ENCODE measurements at regions not wholly inside any gene's neighbourhood (a gene's known extent, or its start where the extent isn't known, plus 50 kb on each side); places are given as distances from the start of the nearest gene placed in this dataset.

DNA sequence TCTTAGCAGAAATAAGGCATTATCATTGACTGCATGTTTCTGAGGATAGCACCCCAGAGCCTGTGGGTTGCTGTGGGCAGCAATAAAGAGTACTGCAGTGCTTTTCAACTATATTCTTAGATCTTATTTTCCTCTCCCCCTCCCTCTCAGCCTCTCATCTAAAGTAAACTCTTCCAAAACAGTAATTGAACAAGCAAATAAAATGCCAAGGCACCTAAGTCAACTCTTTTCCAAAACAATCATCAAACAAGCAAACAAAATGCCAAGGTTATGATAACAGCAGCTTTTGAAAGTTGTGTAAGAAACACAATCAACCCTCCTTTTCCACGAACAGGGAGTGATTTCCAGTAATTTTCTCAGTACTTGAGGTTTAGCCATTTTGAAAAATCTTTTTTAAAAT is 1542.6 kb downstream of the AACS start:
- TF ChIP-seq, protein P1, sequence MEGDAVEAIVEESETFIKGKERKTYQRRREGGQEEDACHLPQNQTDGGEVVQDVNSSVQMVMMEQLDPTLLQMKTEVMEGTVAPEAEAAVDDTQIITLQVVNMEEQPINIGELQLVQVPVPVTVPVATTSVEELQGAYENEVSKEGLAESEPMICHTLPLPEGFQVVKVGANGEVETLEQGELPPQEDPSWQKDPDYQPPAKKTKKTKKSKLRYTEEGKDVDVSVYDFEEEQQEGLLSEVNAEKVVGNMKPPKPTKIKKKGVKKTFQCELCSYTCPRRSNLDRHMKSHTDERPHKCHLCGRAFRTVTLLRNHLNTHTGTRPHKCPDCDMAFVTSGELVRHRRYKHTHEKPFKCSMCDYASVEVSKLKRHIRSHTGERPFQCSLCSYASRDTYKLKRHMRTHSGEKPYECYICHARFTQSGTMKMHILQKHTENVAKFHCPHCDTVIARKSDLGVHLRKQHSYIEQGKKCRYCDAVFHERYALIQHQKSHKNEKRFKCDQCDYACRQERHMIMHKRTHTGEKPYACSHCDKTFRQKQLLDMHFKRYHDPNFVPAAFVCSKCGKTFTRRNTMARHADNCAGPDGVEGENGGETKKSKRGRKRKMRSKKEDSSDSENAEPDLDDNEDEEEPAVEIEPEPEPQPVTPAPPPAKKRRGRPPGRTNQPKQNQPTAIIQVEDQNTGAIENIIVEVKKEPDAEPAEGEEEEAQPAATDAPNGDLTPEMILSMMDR (IDR thresholded peaks at IDR 0.05) = no peak
- Mint-ChIP-seq H3K27ac (ENCODE audit: unreplicated experiment) (no peak overlapping the region), H3K9me3 (ENCODE audit: unreplicated experiment) (peaks cover 42% of the 10 kb centered on the region), H3K36me3 (ENCODE audit: unreplicated experiment) (no peaks in the 10 kb centered on the region), H3K27me3 (ENCODE audit: unreplicated experiment) (no peaks in the 10 kb centered on the region), H3K4me1 (ENCODE audit: unreplicated experiment) (no peaks in the 10 kb centered on the region), H3K4me3 (ENCODE audit: unreplicated experiment) (no peak overlapping the region)
- DNase-seq (ENCODE audit: extremely low spot score, unreplicated experiment) = no peak

DNA sequence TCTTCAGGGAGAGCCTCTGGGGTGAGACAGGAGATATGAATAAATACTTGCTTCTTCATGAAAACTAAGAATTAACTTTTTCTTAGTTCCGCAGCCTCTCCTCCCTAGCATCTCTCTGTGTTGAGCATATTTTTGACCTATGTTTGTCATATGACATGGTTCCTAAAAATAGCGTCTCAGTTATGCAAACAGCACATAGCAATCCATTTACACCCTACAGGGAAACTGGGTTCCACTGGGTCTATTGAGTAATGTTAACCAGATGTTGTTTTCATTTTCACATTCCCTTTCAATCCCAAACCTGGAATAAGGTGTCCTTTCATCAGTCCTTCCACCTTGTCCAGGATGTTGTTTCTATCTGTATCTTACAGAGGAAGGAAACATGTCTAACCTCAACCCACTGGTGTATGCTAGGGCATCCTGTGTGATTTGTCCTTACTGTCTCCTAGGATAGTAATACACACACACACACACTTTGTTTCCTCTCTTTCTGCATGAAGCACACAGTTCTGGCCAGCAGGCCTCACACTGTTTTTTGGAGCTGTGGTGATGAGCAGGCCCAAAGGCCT is 1543.5 kb downstream of the AACS start:
- Mint-ChIP-seq H3K27ac (ENCODE audit: unreplicated experiment) (no peak overlapping the region), H3K9me3 (ENCODE audit: unreplicated experiment) (peaks cover 48% of the 10 kb centered on the region), H3K36me3 (ENCODE audit: unreplicated experiment) (no peaks in the 10 kb centered on the region), H3K4me1 (ENCODE audit: unreplicated experiment) (no peaks in the 10 kb centered on the region), H3K27me3 (ENCODE audit: unreplicated experiment) (no peaks in the 10 kb centered on the region), H3K4me3 (ENCODE audit: unreplicated experiment) (no peak overlapping the region)
- TF ChIP-seq, protein P1 (IDR thresholded peaks at IDR 0.05) = no peak
- no peak for DNase-seq (ENCODE audit: extremely low spot score, unreplicated experiment)

DNA sequence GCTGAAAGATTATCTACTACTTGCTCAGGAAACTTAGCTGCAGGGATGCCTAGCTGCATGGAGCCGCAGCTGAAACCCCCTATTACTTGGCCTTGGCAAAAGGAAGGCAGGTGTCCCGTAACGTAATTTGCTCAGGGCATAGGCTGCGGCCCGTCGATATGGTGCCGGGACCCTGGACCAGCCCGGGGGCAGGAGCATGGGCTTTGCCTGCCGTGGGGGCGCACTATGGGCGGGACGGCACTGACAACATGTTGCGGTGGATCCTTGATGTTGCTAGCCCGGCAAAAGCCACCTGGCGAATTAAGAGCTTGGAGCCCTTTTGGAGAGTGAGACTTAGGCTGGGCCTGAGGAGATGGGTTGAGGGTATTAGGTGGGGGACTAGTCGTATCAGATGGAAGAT is 1551.2 kb downstream of the AACS start:
- Mint-ChIP-seq H3K4me3 (ENCODE audit: unreplicated experiment) (no peak overlapping the region), H3K36me3 (ENCODE audit: unreplicated experiment) (no peaks in the 10 kb centered on the region), H3K4me1 (ENCODE audit: unreplicated experiment) (no peaks in the 10 kb centered on the region), H3K27ac (ENCODE audit: unreplicated experiment) (no peak overlapping the region), H3K27me3 (ENCODE audit: unreplicated experiment) (no peaks in the 10 kb centered on the region), H3K9me3 (ENCODE audit: unreplicated experiment) (peaks cover 62% of the 10 kb centered on the region)
- no peak for DNase-seq (ENCODE audit: extremely low spot score, unreplicated experiment)
- TF ChIP-seq, protein P1 (IDR thresholded peaks at IDR 0.05) = no peak

DNA sequence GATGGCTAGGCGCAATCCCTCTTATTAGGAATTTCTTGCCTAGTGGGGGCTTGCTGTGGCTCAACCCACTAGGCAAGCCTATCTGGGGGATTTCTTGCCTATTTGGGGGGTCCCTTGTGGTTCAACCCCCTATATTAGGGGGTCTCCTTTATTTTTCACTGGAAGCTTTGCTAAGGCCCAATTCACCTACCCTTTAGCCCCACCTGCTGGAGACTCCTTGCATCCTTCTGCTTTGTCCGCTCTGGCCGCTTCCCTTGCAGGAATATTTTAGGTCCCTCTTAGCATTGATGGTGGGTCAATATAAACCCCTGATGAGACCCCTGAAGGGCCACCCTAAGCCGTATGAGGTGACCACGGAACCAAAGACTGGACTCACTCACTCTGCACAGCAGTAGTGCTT is 1552.1 kb downstream of the AACS start:
- Mint-ChIP-seq H3K36me3 (ENCODE audit: unreplicated experiment) (no peaks in the 10 kb centered on the region), H3K4me3 (ENCODE audit: unreplicated experiment) (no peak overlapping the region)
- TF ChIP-seq, protein P1 (IDR thresholded peaks at IDR 0.05) = no peak

DNA sequence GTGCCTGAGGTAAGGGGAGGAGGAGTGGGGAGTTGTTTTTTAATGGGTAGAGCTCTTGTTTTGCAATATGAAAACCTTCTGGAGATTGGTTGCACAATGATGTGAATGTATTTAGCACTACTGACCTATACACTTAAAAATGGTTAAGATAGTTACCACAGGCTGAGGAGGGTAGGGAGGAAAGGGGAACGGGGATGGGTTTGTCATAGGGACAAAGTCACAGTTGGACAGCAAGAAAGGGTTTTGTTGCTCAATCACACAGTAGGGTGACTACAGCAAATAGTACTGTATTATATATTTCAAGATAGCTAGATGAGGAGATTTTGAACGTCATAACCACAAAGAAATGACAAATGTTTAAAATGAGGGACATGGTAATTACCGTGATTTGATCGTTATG is 1562.4 kb downstream of the AACS start:
- no peaks in the 10 kb centered on the region for H3K27me3 Mint-ChIP-seq (ENCODE audit: unreplicated experiment)
- H3K27ac Mint-ChIP-seq (ENCODE audit: unreplicated experiment) = no peak overlapping the region
- no peak for DNase-seq (ENCODE audit: extremely low spot score, unreplicated experiment)
- H3K4me3 Mint-ChIP-seq (ENCODE audit: unreplicated experiment) = no peak overlapping the region
- H3K9me3 Mint-ChIP-seq (ENCODE audit: unreplicated experiment) = peaks cover 42% of the 10 kb centered on the region
- no peaks in the 10 kb centered on the region for H3K4me1 Mint-ChIP-seq (ENCODE audit: unreplicated experiment)
- TF ChIP-seq, protein P1 (IDR thresholded peaks at IDR 0.05) = no peak
- H3K36me3 Mint-ChIP-seq (ENCODE audit: unreplicated experiment) = no peaks in the 10 kb centered on the region

More for the DNA sequence above, 1552.1 kb downstream of the AACS start:
- no peaks in the 10 kb centered on the region for H3K27me3 Mint-ChIP-seq (ENCODE audit: unreplicated experiment)
- DNase-seq (ENCODE audit: extremely low spot score, unreplicated experiment) = no peak
- peaks cover 62% of the 10 kb centered on the region for H3K9me3 Mint-ChIP-seq (ENCODE audit: unreplicated experiment)
- H3K27ac Mint-ChIP-seq (ENCODE audit: unreplicated experiment) = no peak overlapping the region
- no peaks in the 10 kb centered on the region for H3K4me1 Mint-ChIP-seq (ENCODE audit: unreplicated experiment)

Data from osteocyte (in vitro differentiated cells).